ENCODE measurements at regions not wholly inside any gene's neighbourhood (a gene's known extent, or its start where the extent isn't known, plus 50 kb on each side); places are given as distances from the start of the nearest gene placed in this dataset.

DNA sequence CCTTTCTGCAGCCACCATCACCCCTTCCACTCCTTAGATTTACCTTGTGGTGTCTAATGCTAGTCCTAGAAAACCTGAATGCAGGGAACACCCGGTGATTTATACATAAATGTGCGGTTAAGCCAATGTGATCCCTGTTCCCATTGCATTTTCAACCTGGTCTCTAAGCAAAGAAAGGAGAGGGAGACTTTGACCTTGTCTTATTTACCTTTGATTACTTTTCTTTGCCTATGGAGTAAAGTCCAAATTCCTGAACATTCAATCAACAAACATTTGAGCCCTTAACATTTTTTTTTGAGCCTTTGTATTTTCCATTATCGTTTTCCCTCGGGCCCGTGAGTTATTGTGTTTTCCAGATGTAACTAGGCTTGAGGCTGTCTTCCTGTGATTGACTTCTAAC is 233.9 kb downstream of the ZNF248 start:
- H3K79me2 ChIP-seq (ENCODE audit: control insufficient read depth, insufficient read depth, low read length): no peaks in the 10 kb centered on the region
- H3K4me3 ChIP-seq (ENCODE audit: control insufficient read depth in 2 of 3, extremely low read depth in 1 of 3, insufficient read depth in 2 of 3, low read depth in 1 of 3, low read length in 3 of 3): no peak overlapping the region
- H2AFZ ChIP-seq (ENCODE audit: control insufficient read depth, low read length): no peak overlapping the region
- dilution Hi-C loops (cut with MboI; ENCODE audit: extremely low pct_ligation_motif_present, low sequenced_read_pairs): no loop called here
- DNase-seq (ENCODE audit: low read depth, low spot score) (no peak), FAIRE-seq (no peak)
- H3K4me2 ChIP-seq (ENCODE audit: control insufficient read depth, extremely low read depth, insufficient read depth, low read depth, low read length): no peak overlapping the region
- TF ChIP-seq, protein P1, sequence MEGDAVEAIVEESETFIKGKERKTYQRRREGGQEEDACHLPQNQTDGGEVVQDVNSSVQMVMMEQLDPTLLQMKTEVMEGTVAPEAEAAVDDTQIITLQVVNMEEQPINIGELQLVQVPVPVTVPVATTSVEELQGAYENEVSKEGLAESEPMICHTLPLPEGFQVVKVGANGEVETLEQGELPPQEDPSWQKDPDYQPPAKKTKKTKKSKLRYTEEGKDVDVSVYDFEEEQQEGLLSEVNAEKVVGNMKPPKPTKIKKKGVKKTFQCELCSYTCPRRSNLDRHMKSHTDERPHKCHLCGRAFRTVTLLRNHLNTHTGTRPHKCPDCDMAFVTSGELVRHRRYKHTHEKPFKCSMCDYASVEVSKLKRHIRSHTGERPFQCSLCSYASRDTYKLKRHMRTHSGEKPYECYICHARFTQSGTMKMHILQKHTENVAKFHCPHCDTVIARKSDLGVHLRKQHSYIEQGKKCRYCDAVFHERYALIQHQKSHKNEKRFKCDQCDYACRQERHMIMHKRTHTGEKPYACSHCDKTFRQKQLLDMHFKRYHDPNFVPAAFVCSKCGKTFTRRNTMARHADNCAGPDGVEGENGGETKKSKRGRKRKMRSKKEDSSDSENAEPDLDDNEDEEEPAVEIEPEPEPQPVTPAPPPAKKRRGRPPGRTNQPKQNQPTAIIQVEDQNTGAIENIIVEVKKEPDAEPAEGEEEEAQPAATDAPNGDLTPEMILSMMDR (optimal IDR thresholded peaks at IDR 0.05 in 1 of 3, IDR thresholded peaks at IDR 0.05 in 1 of 3, conservative IDR thresholded peaks at IDR 0.05 in 1 of 3; ENCODE audit: extremely low read depth in 1 of 3, insufficient read depth in 2 of 3, low read length in 3 of 3): no peak
- TF ChIP-seq EZH2 (IDR thresholded peaks at IDR 0.05; ENCODE audit: low read length): no peak
- H3K4me1 ChIP-seq (ENCODE audit: control insufficient read depth, extremely low read depth, insufficient read depth, low read length): no peaks in the 10 kb centered on the region
- H3K27ac ChIP-seq (ENCODE audit: control insufficient read depth, insufficient read depth, low read length): no peak overlapping the region
- no peaks in the 10 kb centered on the region for H3K36me3 ChIP-seq (ENCODE audit: control insufficient read depth in 2 of 2, extremely low read depth in 1 of 2, insufficient read depth in 2 of 2, low read length in 2 of 2)
- no peaks in the 10 kb centered on the region for H3K27me3 ChIP-seq (ENCODE audit: control insufficient read depth, extremely low read depth, insufficient read depth, low read length)
- H3K9me1 ChIP-seq (ENCODE audit: control insufficient read depth, extremely low read depth, insufficient read depth, low read length): no peaks in the 10 kb centered on the region
- H3K9ac ChIP-seq (ENCODE audit: control insufficient read depth, extremely low read depth, insufficient read depth, low read length): no peak overlapping the region
- H3K9me3 ChIP-seq (ENCODE audit: control insufficient read depth, low read depth, low read length): no peaks in the 10 kb centered on the region
- H4K20me1 ChIP-seq (ENCODE audit: control insufficient read depth, extremely low read depth, insufficient read depth, low read length): no peaks in the 10 kb centered on the region

DNA sequence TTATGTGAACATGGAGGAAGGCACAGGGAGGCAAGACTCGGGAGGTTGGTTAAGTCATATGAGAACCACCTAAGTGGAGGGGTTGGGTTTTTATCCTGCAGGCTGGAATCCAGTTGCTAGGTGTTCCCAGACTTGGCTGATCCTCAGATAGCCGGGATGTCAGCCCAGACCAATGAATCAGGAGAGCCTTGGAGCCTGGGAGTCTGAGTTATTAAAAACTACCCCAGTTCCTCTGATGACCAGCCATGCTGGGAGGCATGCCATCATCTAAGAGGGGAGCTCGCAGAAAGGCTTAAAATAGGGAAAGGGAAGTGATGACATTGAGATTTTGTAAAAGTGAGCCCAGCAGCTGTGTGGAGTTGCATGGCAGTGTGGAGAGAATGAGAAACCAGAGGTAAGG is 238.1 kb downstream of the ZNF248 start:
- no peak for TF ChIP-seq EZH2 (IDR thresholded peaks at IDR 0.05; ENCODE audit: low read length)
- TF ChIP-seq, protein P1 (optimal IDR thresholded peaks at IDR 0.05 in 1 of 3, IDR thresholded peaks at IDR 0.05 in 1 of 3, conservative IDR thresholded peaks at IDR 0.05 in 1 of 3; ENCODE audit: extremely low read depth in 1 of 3, insufficient read depth in 2 of 3, low read length in 3 of 3): no peak
- no peak for FAIRE-seq
- Histone ChIP-seq H3K9me1 (ENCODE audit: control insufficient read depth, extremely low read depth, insufficient read depth, low read length) (no peaks in the 10 kb centered on the region), H3K79me2 (ENCODE audit: control insufficient read depth, insufficient read depth, low read length) (no peaks in the 10 kb centered on the region), H3K36me3 (ENCODE audit: control insufficient read depth in 2 of 2, extremely low read depth in 1 of 2, insufficient read depth in 2 of 2, low read length in 2 of 2) (no peaks in the 10 kb centered on the region), H3K4me2 (ENCODE audit: control insufficient read depth, extremely low read depth, insufficient read depth, low read depth, low read length) (no peak overlapping the region), H3K4me1 (ENCODE audit: control insufficient read depth, extremely low read depth, insufficient read depth, low read length) (no peaks in the 10 kb centered on the region), H2AFZ (ENCODE audit: control insufficient read depth, low read length) (no peak overlapping the region), H3K9ac (ENCODE audit: control insufficient read depth, extremely low read depth, insufficient read depth, low read length) (no peak overlapping the region), H3K4me3 (ENCODE audit: control insufficient read depth in 2 of 3, extremely low read depth in 1 of 3, insufficient read depth in 2 of 3, low read depth in 1 of 3, low read length in 3 of 3) (no peak overlapping the region), H3K9me3 (ENCODE audit: control insufficient read depth, low read depth, low read length) (no peaks in the 10 kb centered on the region), H4K20me1 (ENCODE audit: control insufficient read depth, extremely low read depth, insufficient read depth, low read length) (no peaks in the 10 kb centered on the region), H3K27ac (ENCODE audit: control insufficient read depth, insufficient read depth, low read length) (no peak overlapping the region), H3K27me3 (ENCODE audit: control insufficient read depth, extremely low read depth, insufficient read depth, low read length) (no peaks in the 10 kb centered on the region)
- dilution Hi-C loops (cut with MboI; ENCODE audit: extremely low pct_ligation_motif_present, low sequenced_read_pairs): no loop called here
- DNase-seq (ENCODE audit: low read depth, low spot score): no peak
